ENCODE measurements at regions not wholly inside any gene's neighbourhood (a gene's known extent, or its start where the extent isn't known, plus 50 kb on each side); places are given as distances from the start of the nearest gene placed in this dataset.

DNA sequence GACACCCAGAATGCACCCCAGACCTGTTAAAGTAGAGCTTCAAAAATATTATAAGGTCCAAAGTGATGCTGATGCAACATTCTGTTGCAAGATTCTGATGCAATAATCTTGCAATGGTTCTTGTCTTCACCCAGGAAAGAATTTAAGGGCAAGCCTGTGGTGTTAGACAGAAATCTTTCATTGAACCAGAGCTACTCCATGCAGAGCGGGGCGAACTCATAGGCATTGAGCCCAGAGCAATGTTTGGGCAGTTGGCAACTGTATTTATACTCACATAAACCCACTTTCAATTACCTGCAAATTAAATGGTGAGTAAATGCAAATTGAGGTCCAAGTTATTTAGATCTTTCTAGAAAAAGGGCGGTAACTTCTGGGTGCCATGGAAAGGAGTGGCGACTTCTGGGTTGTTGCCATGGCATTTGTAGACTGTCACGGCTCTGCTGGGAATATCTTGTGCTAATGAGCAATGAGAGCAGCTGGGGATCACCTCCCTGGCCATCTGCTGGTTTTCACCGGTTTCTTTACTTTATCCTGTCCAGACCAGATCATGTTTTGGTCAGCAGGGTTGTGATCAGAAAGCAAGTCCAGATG lies 163.4 kb downstream of the ICE1 start:
- WGBS (ENCODE audit: insufficient coverage, low coverage, low lambda C conversion rate, missing lambda C conversion rate): 51% methylated on average over 5 of the region's 6 CpGs
- no peak for TF ChIP-seq POLR2A (IDR thresholded peaks at IDR 0.05)
- TF ChIP-seq, protein P1, sequence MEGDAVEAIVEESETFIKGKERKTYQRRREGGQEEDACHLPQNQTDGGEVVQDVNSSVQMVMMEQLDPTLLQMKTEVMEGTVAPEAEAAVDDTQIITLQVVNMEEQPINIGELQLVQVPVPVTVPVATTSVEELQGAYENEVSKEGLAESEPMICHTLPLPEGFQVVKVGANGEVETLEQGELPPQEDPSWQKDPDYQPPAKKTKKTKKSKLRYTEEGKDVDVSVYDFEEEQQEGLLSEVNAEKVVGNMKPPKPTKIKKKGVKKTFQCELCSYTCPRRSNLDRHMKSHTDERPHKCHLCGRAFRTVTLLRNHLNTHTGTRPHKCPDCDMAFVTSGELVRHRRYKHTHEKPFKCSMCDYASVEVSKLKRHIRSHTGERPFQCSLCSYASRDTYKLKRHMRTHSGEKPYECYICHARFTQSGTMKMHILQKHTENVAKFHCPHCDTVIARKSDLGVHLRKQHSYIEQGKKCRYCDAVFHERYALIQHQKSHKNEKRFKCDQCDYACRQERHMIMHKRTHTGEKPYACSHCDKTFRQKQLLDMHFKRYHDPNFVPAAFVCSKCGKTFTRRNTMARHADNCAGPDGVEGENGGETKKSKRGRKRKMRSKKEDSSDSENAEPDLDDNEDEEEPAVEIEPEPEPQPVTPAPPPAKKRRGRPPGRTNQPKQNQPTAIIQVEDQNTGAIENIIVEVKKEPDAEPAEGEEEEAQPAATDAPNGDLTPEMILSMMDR (IDR thresholded peaks at IDR 0.05): no peak

DNA sequence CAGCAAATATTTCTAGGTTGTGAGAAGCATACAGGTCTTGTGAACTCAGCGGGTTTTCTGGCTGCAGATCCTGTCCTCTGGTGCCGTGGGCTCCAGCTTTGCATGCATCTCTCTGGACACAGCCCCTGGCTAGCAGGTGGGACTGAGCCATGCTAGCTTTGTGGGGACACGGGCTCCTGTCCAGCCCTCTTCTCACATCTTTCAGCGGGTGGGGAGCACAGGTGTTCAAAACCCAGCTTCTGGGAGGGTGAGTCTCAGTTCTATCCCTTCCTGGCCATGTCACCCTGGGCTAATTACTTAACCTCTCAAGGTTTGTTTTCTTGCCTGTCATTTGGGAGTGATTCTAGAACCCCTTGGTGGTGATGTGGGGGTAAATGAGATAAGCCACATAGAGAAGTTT lies 162.3 kb downstream of the ICE1 start:
- ATAC-seq (no peak), DNase-seq (no peak)
- H3K4me3 ChIP-seq: no peak overlapping the region
- H3K9me3 ChIP-seq: no peaks in the 10 kb centered on the region
- H3K27me3 ChIP-seq: no peaks in the 10 kb centered on the region
- intact Hi-C loops (cut with DNase I): no loop called here
- no peak for TF ChIP-seq POLR2A (IDR thresholded peaks at IDR 0.05)
- no peaks in the 10 kb centered on the region for H3K36me3 ChIP-seq
- 60% methylated on average over 2 of the region's 4 CpGs for WGBS (ENCODE audit: insufficient coverage, low coverage, low lambda C conversion rate, missing lambda C conversion rate)
- H3K4me1 ChIP-seq: no peaks in the 10 kb centered on the region
- H3K27ac ChIP-seq: no peak overlapping the region

More for the DNA sequence above, 163.4 kb downstream of the ICE1 start:
- no peaks in the 10 kb centered on the region for H3K27me3 ChIP-seq
- H3K9me3 ChIP-seq: no peaks in the 10 kb centered on the region
- ATAC-seq (no peak), DNase-seq (no peak)
- H3K4me3 ChIP-seq: no peak overlapping the region
- no peak overlapping the region for H3K27ac ChIP-seq
- H3K36me3 ChIP-seq: no peaks in the 10 kb centered on the region
- no peaks in the 10 kb centered on the region for H3K4me1 ChIP-seq
- intact Hi-C loops (cut with DNase I): no loop called here

DNA sequence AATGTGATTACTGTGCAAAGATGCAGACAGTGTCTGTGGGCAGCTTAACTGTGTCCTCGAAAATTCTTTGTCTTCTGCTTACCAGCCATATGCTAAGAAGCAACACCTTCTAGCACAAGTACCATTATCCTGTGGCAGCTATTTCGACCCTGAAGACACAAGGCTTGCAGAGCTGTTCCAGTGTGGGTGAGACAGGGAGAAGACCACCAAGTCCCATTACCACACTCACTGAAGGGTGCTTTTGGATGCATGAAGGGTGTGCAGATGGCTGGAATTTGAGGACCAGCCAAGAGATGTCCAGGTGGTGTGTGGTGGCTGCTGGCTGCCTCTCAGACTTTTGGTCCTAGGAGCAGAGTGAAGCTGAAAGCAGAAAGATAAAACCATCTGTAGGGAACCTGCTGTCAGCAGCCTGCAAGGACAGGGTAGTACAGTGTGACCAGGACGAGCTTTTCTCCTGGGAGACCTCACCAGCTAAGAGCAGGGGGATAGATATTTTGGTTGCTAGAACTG lies 161.8 kb downstream of the ICE1 start:
- TF ChIP-seq, protein P1 (IDR thresholded peaks at IDR 0.05): no peak
- no peak for TF ChIP-seq POLR2A (IDR thresholded peaks at IDR 0.05)
- DNase-seq (no peak), ATAC-seq (no peak)
- WGBS (ENCODE audit: insufficient coverage, low coverage, low lambda C conversion rate, missing lambda C conversion rate): 27% methylated on average over 3 of the region's 3 CpGs
- Histone ChIP-seq H3K9me3 (no peaks in the 10 kb centered on the region), H3K27ac (no peak overlapping the region), H3K4me3 (no peak overlapping the region), H3K4me1 (no peaks in the 10 kb centered on the region), H3K27me3 (no peaks in the 10 kb centered on the region), H3K36me3 (no peaks in the 10 kb centered on the region)
- intact Hi-C loops (cut with DNase I): no loop called here

DNA sequence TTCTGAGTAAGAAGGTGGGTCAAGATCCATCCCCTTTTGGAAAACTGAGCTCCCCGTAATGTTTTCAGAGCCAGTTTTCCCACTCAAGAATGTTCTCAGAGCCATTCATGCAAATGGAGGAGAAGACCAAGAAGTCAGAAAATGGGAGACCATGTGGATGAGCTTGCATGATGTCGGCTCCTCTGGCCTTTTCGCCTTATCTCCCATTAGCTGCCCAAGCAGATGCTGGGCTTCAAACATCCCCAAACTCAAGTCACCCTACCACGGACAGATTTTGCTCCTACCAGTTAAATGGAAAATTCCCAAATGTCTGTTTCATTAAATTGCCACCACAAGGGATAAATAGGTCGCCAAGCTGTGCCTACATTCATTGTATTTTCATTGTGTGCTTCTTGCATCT lies 161.4 kb downstream of the ICE1 start:
- ATAC-seq (no peak), DNase-seq (no peak)

More for the DNA sequence above, 161.4 kb downstream of the ICE1 start:
- H3K36me3 ChIP-seq: no peaks in the 10 kb centered on the region
- no peak overlapping the region for H3K27ac ChIP-seq
- no peak overlapping the region for H3K4me3 ChIP-seq
- H3K9me3 ChIP-seq: no peaks in the 10 kb centered on the region
- intact Hi-C loops (cut with DNase I): no loop called here
- H3K27me3 ChIP-seq: no peaks in the 10 kb centered on the region
- TF ChIP-seq POLR2A (IDR thresholded peaks at IDR 0.05): no peak
- TF ChIP-seq, protein P1 (IDR thresholded peaks at IDR 0.05): no peak
- WGBS (ENCODE audit: insufficient coverage, low coverage, low lambda C conversion rate, missing lambda C conversion rate): 42% methylated on average over 3 of the region's 5 CpGs
- H3K4me1 ChIP-seq: no peaks in the 10 kb centered on the region
